PFSK-1 (cell line): ENCODE measurements at regions not wholly inside any gene's neighbourhood (a gene's known extent, or its start where the extent isn't known, plus 50 kb on each side); places are given as distances from the start of the nearest gene placed in this dataset.

ENCODE experiments used
- POLR2AphosphoS5 ChIP-seq: IDR thresholded peaks from 2 replicates; pipeline ENCODE4 v1.6.1; 2012; ENCODE audit warnings: low read depth, mild to moderate bottlenecking, control low read depth, low read length, moderate library complexity
- REST ChIP-seq, 2 experiments: IDR thresholded peaks; 2 replicates each; pipeline versions ENCODE4 v1.6.1 to v1.8.0; 2011 to 2012; ENCODE audit warnings: low read depth in 2 of 2, low read length in 2 of 2, control low read depth in 1 of 2, inconsistent platforms in 1 of 2, mild to moderate bottlenecking in 1 of 2, moderate library complexity in 1 of 2; ENCODE audit not compliant: insufficient read depth in 1 of 2
- SIN3A ChIP-seq: IDR thresholded peaks from 2 replicates; pipeline ENCODE4 v1.6.1; 2012; ENCODE audit warnings: mild to moderate bottlenecking, low read length, moderate library complexity, borderline replicate concordance; ENCODE audit not compliant: insufficient read depth
- TAF1 ChIP-seq: IDR thresholded peaks from 2 replicates; pipeline ENCODE4 v1.6.1; 2012; ENCODE audit warnings: low read length, control low read depth, borderline replicate concordance; ENCODE audit not compliant: insufficient read depth

GRCh38 chr4:124032035-124032434 is 635.4 kb downstream of the SPRY1 start:
- TF ChIP-seq POLR2AphosphoS5 (no peak), REST (IDR thresholded peaks at IDR 0.05; ENCODE audit: insufficient read depth in 1 of 2, low read depth in 2 of 2, low read length in 2 of 2) (no peak), TAF1 (no peak), SIN3A (no peak)
